HG03175 (cell line): ENCODE measurements at regions not wholly inside any gene's neighbourhood (a gene's known extent, or its start where the extent isn't known, plus 50 kb on each side); places are given as distances from the start of the nearest gene placed in this dataset.

Experiments used
- ATAC-seq: cut with Tn5 transposase; IDR thresholded peaks from one replicate; pipeline ENCODE4 v1.9.1; 2021; ENCODE audit warnings: mild to moderate bottlenecking, moderate library complexity; ENCODE audit not compliant: unreplicated experiment

DNA sequence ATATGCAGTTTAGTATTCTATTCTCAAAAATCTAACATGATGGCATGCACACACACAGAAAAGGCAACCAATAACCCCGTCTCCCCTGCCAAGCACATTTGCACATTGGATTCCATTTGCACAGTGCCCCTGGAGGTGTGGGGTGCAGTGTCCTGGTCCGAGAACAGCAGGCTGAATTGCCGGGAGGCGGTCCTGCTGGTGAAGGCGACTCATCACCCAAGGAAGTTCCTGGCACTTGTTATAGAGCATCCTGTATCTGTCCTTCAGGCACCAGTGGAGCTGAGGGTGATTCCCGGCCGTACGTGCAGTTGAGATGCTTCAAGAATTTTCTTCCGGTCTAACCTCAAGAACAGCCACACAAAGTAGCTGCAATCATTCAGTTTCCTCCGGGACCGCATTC lies 73.0 kb upstream of the RAB12 start:
- no peak for ATAC-seq

DNA sequence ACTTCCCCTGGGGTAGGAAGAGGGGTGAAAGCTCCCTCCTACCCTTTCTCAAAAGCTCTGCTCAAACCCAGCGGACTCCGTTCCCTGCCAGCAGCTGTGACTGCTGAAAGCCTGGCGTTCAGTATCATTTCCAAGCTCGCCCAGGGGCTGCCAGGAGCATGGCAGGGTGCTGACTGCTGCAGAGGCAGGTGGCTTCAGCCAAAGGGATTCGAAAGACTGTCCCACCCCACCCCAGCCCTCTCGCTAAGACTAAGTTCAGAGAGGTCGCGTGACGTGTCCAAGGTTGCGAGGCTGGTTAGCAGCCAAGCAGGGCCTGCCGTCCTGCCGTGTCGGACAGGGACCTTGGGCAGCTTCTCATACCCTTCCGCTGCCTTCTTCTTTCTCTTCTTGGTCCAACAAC lies 72.3 kb upstream of the RAB12 start:
- ATAC-seq = no peak

DNA sequence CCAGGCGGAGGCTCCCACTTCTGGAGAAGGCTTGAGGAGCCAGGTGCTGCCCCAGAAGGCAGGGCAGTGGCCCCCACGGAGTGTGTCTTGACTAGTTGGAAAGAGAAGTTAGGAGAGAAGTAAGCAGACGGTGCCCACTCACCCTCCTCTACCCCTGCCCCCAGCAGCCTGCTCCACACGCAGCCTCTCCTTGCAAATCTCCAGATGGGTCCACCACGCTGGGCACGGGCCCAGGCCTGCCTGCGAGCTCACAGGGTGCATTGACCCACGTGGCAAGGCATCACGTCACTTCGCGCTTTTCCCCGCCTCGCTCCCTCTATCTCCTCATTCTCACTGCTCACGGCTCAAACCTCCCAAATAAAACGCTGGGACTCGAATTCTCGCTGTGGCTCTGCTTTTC lies 71.8 kb upstream of the RAB12 start:
- no peak for ATAC-seq

DNA sequence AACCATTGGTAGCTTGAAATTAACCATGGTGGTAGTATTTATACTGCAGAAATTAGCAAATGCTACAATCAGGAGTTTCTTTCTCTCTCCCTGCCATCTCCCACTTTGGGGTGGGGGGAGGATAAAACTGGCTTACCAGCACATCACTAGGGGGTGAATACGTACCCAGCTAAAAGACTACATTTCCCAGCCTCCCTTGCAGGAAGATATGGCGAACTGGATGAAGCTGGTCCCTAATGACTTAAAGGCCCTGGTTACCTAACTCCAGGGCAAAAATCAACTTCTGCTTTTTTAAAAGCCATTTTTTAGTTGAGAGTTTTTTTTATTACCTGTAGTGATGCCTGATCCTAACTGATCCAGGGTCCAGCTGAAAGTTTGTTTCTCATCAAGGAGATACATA lies 70.3 kb upstream of the RAB12 start:
- ATAC-seq = no peak

DNA sequence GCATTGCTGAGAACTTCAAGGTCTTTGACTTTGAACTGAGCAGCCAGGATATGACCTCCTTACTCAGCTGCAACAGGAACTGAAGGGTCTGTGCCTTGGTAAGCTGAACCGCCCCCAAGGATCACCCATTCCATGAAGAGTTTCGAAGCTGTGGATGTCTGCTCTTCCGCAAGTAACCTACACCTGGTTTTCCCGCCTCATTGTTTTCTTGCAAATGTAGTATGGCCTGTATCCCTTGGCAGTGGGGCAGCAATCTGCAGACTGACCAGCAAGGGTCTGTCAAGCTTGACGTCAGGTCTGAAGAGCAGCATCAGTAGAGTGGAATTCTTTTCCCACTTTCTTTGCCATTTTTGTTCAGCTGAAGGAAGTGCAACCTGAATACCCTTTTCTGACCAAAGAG lies 62.6 kb upstream of the RAB12 start:
- ATAC-seq = no peak

DNA sequence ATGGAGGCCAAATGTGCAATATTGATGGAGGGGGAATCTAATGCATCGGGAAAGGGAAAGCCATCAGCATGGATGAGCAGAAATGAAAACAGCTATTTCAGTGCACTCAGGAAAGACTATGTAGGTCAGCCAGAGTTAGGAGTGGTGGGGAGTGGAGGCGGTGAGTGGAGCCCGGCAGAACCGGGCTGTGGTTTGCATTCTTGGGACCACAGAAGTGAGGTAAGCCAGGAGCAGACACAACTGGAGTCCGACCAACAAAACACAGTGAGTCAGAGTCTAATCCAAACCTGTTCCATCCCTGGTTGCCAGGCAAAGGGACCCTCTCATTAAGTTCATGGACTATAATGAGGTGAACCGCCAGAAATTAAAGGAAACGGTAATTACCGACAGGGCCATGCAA lies 61.1 kb upstream of the RAB12 start:
- no peak for ATAC-seq

DNA sequence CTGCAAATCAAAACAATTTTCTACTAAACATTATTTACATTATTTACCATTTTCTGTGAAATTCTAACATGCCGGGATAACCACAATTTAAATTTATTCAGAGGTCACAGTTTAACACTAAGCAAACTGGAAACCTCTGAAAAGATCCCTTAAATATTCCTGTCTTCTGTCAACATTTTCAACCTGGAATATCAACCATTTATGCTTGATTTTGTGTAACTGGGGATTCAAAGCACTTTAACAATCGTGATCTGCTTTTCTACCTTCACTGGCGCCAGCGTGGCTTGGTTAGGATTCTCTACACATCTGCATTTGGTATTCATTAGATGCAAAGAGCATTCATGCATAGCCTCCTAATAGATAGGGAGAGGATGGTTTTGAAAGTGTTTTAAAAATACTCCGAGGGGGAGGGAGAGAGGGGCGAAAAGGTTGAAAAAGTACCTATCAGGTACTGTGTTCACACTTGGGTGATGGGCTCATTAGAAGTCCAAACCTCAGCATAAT lies 59.9 kb upstream of the RAB12 start:
- no peak for ATAC-seq

DNA sequence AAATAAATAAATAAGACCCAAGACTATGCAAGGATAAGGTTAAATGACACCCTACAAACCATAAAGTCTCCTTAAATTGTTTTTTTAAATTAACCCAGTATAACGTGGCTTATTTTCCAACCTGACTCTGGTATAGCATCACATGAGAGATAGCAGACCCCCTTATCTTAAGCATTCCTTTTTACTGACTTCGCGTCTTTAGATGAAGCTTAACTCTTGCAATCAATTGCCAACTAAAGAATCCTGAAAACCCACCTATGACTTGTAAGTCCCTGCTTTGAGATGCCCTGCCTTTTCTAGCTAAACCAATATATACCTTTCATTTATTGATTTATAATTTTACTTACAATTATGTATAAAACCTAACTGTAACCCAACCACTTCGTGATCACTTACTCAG lies 57.1 kb upstream of the RAB12 start:
- ATAC-seq = no peak

DNA sequence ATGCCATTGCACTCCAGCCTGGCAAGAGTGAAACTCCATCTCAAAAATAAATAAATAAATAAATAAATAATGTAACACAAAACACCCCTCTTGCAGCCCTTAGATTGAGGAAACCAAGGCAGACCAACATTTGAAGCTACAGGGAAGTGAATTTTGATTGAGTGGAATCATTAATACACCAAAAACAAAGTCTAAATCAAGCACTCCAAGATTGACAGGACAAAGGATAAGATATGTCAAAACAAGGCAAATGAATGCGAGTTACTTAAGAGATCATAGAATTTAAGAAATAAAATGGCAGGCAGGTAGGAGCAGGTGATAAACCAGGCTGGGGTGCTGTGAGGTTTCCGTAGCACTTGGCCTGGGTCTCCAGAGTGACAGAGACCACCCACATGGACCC lies 54.9 kb upstream of the RAB12 start:
- no peak for ATAC-seq

DNA sequence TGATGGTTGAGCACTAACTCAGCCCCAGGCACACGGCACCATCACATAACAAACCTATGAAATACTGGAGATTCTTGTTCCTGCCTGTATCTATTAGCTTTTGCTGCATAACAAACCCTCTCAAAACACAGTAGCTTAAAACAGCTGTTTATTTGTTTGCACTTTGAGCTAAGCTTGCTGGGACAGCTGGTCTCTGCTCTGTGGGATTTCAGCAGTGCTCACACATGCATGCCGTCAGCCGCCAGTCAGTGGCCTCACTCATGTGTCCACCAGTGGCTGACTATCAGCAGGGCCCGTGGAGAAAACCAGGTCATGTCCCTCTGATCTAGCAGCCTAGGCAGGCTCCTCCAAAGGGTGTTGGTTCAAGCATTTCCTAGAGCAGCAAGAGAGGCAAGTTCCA lies 52.8 kb upstream of the RAB12 start:
- no peak for ATAC-seq
